K562 (cell line): ENCODE measurements at regions not wholly inside any gene's neighbourhood (a gene's known extent, or its start where the extent isn't known, plus 50 kb on each side); places are given as distances from the start of the nearest gene placed in this dataset.

Experiments
- ATAC-seq: fragments of 200-7000 bp; cut with Tn5 transposase; 3 replicates; pipeline ENCODE4 v1.9.1; 2020; ENCODE audit warnings: moderate library complexity
- BruUV-seq: library from RNA; stranded (reverse); fragments of 400-500 nt; replicated peaks from 2 replicates; lab custom pipeline; 2021; lab: Mats Ljungman, UMichigan
- CTCF ChIA-PET: fragments of 300-600 bp; formaldehyde crosslinking; extraction: SDS; loops from one replicate; lab custom pipeline; 2021; ENCODE audit warnings: low intra/inter-chr PET ratio; lab: Yijun Ruan, JAX
- POLR2A ChIA-PET: fragments of 300-600, 350-650 bp; sonication (Branson Sonifier 250); formaldehyde crosslinking; extraction: SDS; loops from one replicate; lab custom pipeline; 2021; ENCODE audit warnings: antibody characterized with exemption, inconsistent platforms; lab: Yijun Ruan, JAX
- DNase-seq, 4 experiments: peaks; one replicate each; pipeline versions ENCODE4 v3.0.0 to v3.0.0-alpha.2; 2011 to 2018; ENCODE audit warnings: low spot score in 3 of 4, mixed read lengths in 3 of 4; ENCODE audit errors: extremely low read depth in 1 of 4
- FAIRE-seq: peaks from 2 replicates; lab custom pipeline; 2011; peaks lifted over from hg19 to GRCh38; lab: Jason Lieb, UNC
- H2AFZ ChIP-seq: 2 replicates; pipeline ENCODE4 v1.6.0; 2011; ENCODE audit warnings: low read depth, low read length, control low read depth, inconsistent platforms
- H3K27ac ChIP-seq: fragments of 200-600 bp; 3 replicates; pipeline ENCODE4 v1.8.0; 2011; ENCODE audit warnings: low read depth, mild to moderate bottlenecking, control low read depth, inconsistent platforms, low read length, moderate library complexity, mixed read lengths; ENCODE audit errors: extremely low read depth
- H3K27me3 ChIP-seq, 2 experiments: fragments of 300-600 bp in 1 of 2; 2 replicates in 1 of 2; 3 replicates in 1 of 2; pipeline versions ENCODE4 v1.6.0 to v1.8.0; 2011; ENCODE audit warnings: inconsistent platforms in 2 of 2, low read length in 2 of 2, mild to moderate bottlenecking in 1 of 2, mixed read lengths in 1 of 2, moderate library complexity in 1 of 2; ENCODE audit not compliant: control insufficient read depth in 2 of 2, insufficient read depth in 2 of 2
- H3K36me3 ChIP-seq: fragments of 300-600 bp; 3 replicates; pipeline ENCODE4 v1.8.0; 2011; ENCODE audit warnings: mild to moderate bottlenecking, low read length, inconsistent platforms; ENCODE audit not compliant: control insufficient read depth, insufficient read depth
- H3K4me1 ChIP-seq, 2 experiments: fragments of 200-600 bp in 1 of 2; replicated peaks in 1 of 2; 2 replicates in 1 of 2; 3 replicates in 1 of 2; pipeline versions ENCODE4 v1.5.1 to v1.8.0; 2011; ENCODE audit warnings: inconsistent platforms in 2 of 2, low read length in 2 of 2, mild to moderate bottlenecking in 1 of 2, mixed read lengths in 1 of 2, moderate library complexity in 1 of 2; ENCODE audit not compliant: control insufficient read depth in 2 of 2, insufficient read depth in 2 of 2
- H3K4me2 ChIP-seq: 2 replicates; pipeline ENCODE4 v1.6.1; 2011; ENCODE audit warnings: low read length, control low read depth, inconsistent platforms, mixed read lengths; ENCODE audit not compliant: insufficient read depth
- H3K4me3 ChIP-seq: fragments of 200-600 bp; sonication (generic), shearing (Covaris generic); 2 replicates; pipeline ENCODE4 v1.5.1; 2016; ENCODE audit warnings: control low read depth, inconsistent platforms
- H3K79me2 ChIP-seq: fragments of 200-600 bp; 3 replicates; pipeline ENCODE4 v1.8.0; 2011; ENCODE audit warnings: low read length, inconsistent platforms; ENCODE audit not compliant: control insufficient read depth, insufficient read depth
- H3K9ac ChIP-seq, 2 experiments: 2 replicates each; pipeline versions ENCODE4 v1.6.0 to v1.6.1; 2011; ENCODE audit warnings: low read depth in 2 of 2, low read length in 2 of 2, control low read depth in 1 of 2, inconsistent platforms in 1 of 2, mild to moderate bottlenecking in 1 of 2, mixed read lengths in 1 of 2; ENCODE audit not compliant: insufficient read depth in 1 of 2
- H3K9me1 ChIP-seq: one replicate; pipeline ENCODE4 v1.6.0; 2011; ENCODE audit warnings: inconsistent platforms, mild to moderate bottlenecking, low read length, moderate library complexity; ENCODE audit not compliant: control insufficient read depth, insufficient read depth
- H3K9me3 ChIP-seq: replicated peaks from 2 replicates; pipeline ENCODE4 v1.5.1; 2011; ENCODE audit warnings: low read depth, low read length, inconsistent platforms; ENCODE audit not compliant: control insufficient read depth, insufficient read depth
- H4K20me1 ChIP-seq: replicated peaks from 2 replicates; pipeline ENCODE4 v1.6.1; 2011; ENCODE audit warnings: low read length, inconsistent platforms, mixed read lengths; ENCODE audit not compliant: control insufficient read depth, insufficient read depth
- MCM2 ChIP-seq: fragments of 450-650 bp; IDR thresholded peaks from 2 replicates; pipeline ENCODE4 v1.6.1; 2017; ENCODE audit warnings: low read depth, mild to moderate bottlenecking
- MEF2D ChIP-seq: conservative IDR thresholded peaks from 2 replicates; pipeline ENCODE4 v1.6.1; 2016; ENCODE audit warnings: low read depth, missing genetic modification characterization, missing compliant biosample characterization
- RBM15 ChIP-seq: fragments of 200-400 bp; formaldehyde crosslinking; IDR thresholded peaks from 2 replicates; pipeline ENCODE4 v1.6.1; 2018; ENCODE audit warnings: mild to moderate bottlenecking, low read length, moderate library complexity; ENCODE audit not compliant: insufficient read depth
- XRCC5 ChIP-seq: fragments of 200-400 bp; formaldehyde crosslinking; IDR thresholded peaks from 2 replicates; pipeline ENCODE4 v1.6.1; 2017; ENCODE audit warnings: low read depth, mild to moderate bottlenecking, low read length
- ZNF445 ChIP-seq: fragments of 250-450 bp; sonication (Bioruptor Pico); IDR thresholded peaks from 2 replicates; pipeline ENCODE4 v1.4.0; 2020; ENCODE audit warnings: low read depth, mild to moderate bottlenecking, moderate library complexity
- WGBS: fragments of 100-300 bp; shearing (Covaris generic); methylation state at CpG from one replicate; pipeline ENCODE4 v1.1.6; 2016; ENCODE audit warnings: low coverage, mixed read lengths; ENCODE audit not compliant: insufficient coverage; ENCODE audit errors: missing lambda C conversion rate; 5-methylcytosine and 5-hydroxymethylcytosine counted together
- in situ Hi-C: fragments of 300-500 bp; cut with MboI; formaldehyde crosslinking; loops from 4 replicates; pipeline ENCODE4 v1.15.0; 2018; ENCODE audit warnings: inconsistent platforms, mixed read lengths
- intact Hi-C: fragments of 100-400 bp; cut with micrococcal nuclease; formaldehyde crosslinking; loops from 2 replicates; pipeline ENCODE4 v1.14.2; 2022
- TF ChIP-seq, protein P1 (sequence below), 2 experiments: fragments of 450-650 bp in 1 of 2; sonication (generic) in 1 of 2; formaldehyde crosslinking in 1 of 2; IDR thresholded peaks; 2 replicates each; pipeline versions ENCODE4 v1.7.1 to v1.9.0; 2016 to 2022; ENCODE audit warnings: inconsistent platforms in 1 of 2, mild to moderate bottlenecking in 1 of 2, missing genetic modification reagents in 1 of 2
- TF ChIP-seq, protein P2 (sequence below): sonication (generic); IDR thresholded peaks from 2 replicates; pipeline ENCODE4 v1.6.1; 2016
- TF ChIP-seq, protein P3 (sequence below): fragments of 450-650 bp; formaldehyde crosslinking; IDR thresholded peaks from 2 replicates; pipeline ENCODE4 v1.4.0; 2020; ENCODE audit warnings: mild to moderate bottlenecking, moderate library complexity

DNA sequence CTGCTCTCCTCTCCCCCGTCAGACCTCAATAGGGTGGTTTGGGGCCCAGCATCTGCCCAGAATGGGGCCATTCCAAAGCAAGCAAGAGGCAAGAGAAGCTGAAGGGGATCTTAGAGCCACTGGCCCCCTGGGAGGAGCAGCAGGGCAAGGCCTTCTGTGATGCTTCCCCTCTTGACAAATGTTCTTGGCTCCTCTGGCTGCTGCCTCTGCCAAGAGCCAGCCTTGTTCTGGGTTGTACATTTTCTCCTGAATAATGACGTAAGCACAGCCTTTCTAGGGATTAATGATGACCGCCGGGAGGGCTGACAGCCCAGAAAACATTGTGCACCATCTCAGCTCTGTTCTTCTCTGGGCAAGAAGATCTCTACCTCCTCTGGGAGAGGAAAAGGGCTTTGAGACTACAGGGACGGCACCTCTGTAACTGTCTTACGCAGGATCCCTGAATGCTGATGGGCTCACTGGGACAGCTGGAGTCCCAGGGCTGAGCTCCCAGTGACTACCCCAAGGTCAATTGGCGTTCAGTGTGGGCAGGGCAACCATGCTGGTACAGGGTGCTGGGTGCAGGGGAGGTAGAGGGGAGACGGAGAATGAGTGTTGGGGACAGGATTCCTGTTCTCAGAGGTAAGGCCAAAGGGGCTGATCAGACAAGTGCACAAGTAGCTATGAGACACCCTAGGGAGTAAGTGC lies 253.3 kb downstream of the FAM43A start:
- ATAC-seq (no peak), FAIRE-seq (no peak), DNase-seq (no peak)
- ChIA-PET CTCF (no interaction called here), POLR2A (no interaction called here)
- 0% methylated on average over 7 of the region's 8 CpGs for WGBS
- Histone ChIP-seq H3K9me1 (no peaks in the 10 kb centered on the region), H3K27ac (no peak overlapping the region), H3K4me2 (no peak overlapping the region), H2AFZ (no peak overlapping the region), H3K9ac (no peak overlapping the region), H4K20me1 (no peaks in the 10 kb centered on the region; the same call in 1 of the 2 replicates), H3K27me3 (peaks cover 26 to 64% of the 10 kb centered on the region in 2 experiments), H3K4me1 (no peaks in the 10 kb centered on the region), H3K9me3 (no peaks in the 10 kb centered on the region), H3K79me2 (no peaks in the 10 kb centered on the region), H3K4me3 (no peak overlapping the region), H3K36me3 (no peaks in the 10 kb centered on the region)
- BruUV-seq, result no TSS peak
- intact Hi-C loops, result no loop called here
- in situ Hi-C loops, result no loop called here
- no peak for TF ChIP-seq MEF2D (tag)
- no peak for TF ChIP-seq RBM15
- TF ChIP-seq, protein P1, sequence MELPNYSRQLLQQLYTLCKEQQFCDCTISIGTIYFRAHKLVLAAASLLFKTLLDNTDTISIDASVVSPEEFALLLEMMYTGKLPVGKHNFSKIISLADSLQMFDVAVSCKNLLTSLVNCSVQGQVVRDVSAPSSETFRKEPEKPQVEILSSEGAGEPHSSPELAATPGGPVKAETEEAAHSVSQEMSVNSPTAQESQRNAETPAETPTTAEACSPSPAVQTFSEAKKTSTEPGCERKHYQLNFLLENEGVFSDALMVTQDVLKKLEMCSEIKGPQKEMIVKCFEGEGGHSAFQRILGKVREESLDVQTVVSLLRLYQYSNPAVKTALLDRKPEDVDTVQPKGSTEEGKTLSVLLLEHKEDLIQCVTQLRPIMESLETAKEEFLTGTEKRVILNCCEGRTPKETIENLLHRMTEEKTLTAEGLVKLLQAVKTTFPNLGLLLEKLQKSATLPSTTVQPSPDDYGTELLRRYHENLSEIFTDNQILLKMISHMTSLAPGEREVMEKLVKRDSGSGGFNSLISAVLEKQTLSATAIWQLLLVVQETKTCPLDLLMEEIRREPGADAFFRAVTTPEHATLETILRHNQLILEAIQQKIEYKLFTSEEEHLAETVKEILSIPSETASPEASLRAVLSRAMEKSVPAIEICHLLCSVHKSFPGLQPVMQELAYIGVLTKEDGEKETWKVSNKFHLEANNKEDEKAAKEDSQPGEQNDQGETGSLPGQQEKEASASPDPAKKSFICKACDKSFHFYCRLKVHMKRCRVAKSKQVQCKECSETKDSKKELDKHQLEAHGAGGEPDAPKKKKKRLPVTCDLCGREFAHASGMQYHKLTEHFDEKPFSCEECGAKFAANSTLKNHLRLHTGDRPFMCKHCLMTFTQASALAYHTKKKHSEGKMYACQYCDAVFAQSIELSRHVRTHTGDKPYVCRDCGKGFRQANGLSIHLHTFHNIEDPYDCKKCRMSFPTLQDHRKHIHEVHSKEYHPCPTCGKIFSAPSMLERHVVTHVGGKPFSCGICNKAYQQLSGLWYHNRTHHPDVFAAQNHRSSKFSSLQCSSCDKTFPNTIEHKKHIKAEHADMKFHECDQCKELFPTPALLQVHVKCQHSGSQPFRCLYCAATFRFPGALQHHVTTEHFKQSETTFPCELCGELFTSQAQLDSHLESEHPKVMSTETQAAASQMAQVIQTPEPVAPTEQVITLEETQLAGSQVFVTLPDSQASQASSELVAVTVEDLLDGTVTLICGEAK (IDR thresholded peaks at IDR 0.05), result no peak
- TF ChIP-seq, protein P1 (CRISPR knock-in tag; IDR thresholded peaks at IDR 0.05), result no peak
- no peak for TF ChIP-seq MCM2
- TF ChIP-seq, protein P2, sequence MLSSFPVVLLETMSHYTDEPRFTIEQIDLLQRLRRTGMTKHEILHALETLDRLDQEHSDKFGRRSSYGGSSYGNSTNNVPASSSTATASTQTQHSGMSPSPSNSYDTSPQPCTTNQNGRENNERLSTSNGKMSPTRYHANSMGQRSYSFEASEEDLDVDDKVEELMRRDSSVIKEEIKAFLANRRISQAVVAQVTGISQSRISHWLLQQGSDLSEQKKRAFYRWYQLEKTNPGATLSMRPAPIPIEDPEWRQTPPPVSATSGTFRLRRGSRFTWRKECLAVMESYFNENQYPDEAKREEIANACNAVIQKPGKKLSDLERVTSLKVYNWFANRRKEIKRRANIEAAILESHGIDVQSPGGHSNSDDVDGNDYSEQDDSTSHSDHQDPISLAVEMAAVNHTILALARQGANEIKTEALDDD, result no peak
- TF ChIP-seq ZNF445 (CRISPR knock-in tag), result no peak
- TF ChIP-seq, protein P3, sequence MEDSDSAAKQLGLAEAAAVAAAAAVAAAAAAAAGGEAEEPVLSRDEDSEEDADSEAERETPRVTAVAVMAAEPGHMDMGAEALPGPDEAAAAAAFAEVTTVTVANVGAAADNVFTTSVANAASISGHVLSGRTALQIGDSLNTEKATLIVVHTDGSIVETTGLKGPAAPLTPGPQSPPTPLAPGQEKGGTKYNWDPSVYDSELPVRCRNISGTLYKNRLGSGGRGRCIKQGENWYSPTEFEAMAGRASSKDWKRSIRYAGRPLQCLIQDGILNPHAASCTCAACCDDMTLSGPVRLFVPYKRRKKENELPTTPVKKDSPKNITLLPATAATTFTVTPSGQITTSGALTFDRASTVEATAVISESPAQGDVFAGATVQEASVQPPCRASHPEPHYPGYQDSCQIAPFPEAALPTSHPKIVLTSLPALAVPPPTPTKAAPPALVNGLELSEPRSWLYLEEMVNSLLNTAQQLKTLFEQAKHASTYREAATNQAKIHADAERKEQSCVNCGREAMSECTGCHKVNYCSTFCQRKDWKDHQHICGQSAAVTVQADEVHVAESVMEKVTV (CRISPR knock-in tag), result no peak
- TF ChIP-seq XRCC5, result no peak
